GM23338 (cell line): ENCODE measurements at regions not wholly inside any gene's neighbourhood (a gene's known extent, or its start where the extent isn't known, plus 50 kb on each side); places are given as distances from the start of the nearest gene placed in this dataset.

ENCODE experiments used
- ATAC-seq: fragments of 200-7000 bp; cut with Tn5 transposase; 3 replicates; pipeline ENCODE4 v1.9.1; 2020
- DNase-seq: peaks from one replicate; pipeline ENCODE4 v3.0.0-alpha.2; 2015; ENCODE audit warnings: low spot score
- H2AFZ ChIP-seq: fragments of 200-600 bp; sonication (generic); 2 replicates; pipeline ENCODE4 v1.8.0; 2016; ENCODE audit warnings: antibody characterized with exemption, mild to moderate bottlenecking, moderate library complexity
- H3F3A ChIP-seq: fragments of 200-600 bp; sonication (generic); replicated peaks from 2 replicates; pipeline ENCODE4 v1.8.0; 2017; ENCODE audit warnings: antibody characterized with exemption, mixed run types, low read depth
- H3K27ac ChIP-seq: fragments of 200-600 bp; sonication (generic); 2 replicates; pipeline ENCODE4 v1.6.1; 2016; ENCODE audit warnings: low read depth
- H3K27me3 ChIP-seq: fragments of 200-600 bp; sonication (generic); 2 replicates; pipeline ENCODE4 v1.8.0; 2016; ENCODE audit warnings: mild to moderate bottlenecking, mixed run types, moderate library complexity; ENCODE audit not compliant: insufficient read depth
- H3K36me3 ChIP-seq: fragments of 200-600 bp; sonication (generic); 2 replicates; pipeline ENCODE4 v1.8.0; 2016; ENCODE audit warnings: mild to moderate bottlenecking; ENCODE audit not compliant: insufficient read depth
- H3K4me1 ChIP-seq: fragments of 200-600 bp; sonication (generic); 2 replicates; pipeline ENCODE4 v1.8.0; 2016; ENCODE audit warnings: mild to moderate bottlenecking, moderate library complexity; ENCODE audit not compliant: insufficient read depth
- H3K4me2 ChIP-seq: fragments of 200-600 bp; sonication (generic); 2 replicates; pipeline ENCODE4 v1.7.1; 2017; ENCODE audit warnings: mixed run types
- H3K4me3 ChIP-seq: fragments of 200-600 bp; sonication (generic); 2 replicates; pipeline ENCODE4 v1.6.1; 2016; ENCODE audit warnings: mixed run types
- H3K79me2 ChIP-seq: fragments of 200-600 bp; sonication (generic); replicated peaks from 2 replicates; pipeline ENCODE4 v1.8.0; 2017; ENCODE audit warnings: mild to moderate bottlenecking; ENCODE audit not compliant: insufficient read depth
- H3K9me2 ChIP-seq: fragments of 200-600 bp; sonication (generic); 2 replicates; pipeline ENCODE4 v1.8.0; 2017; ENCODE audit not compliant: insufficient read depth
- H4K20me1 ChIP-seq: fragments of 200-600 bp; sonication (generic); replicated peaks from 2 replicates; pipeline ENCODE4 v1.8.0; 2017; ENCODE audit warnings: mild to moderate bottlenecking; ENCODE audit not compliant: insufficient read depth
- H3K27ac Mint-ChIP-seq: 2 replicates; pipeline ENCODE4 v1.8.0; 2020; ENCODE audit warnings: inconsistent platforms, mild to moderate bottlenecking, moderate library complexity, mixed read lengths
- H3K27me3 Mint-ChIP-seq: 3 replicates; pipeline ENCODE4 v1.8.0; 2022; ENCODE audit warnings: low read depth, mild to moderate bottlenecking, moderate library complexity, mixed read lengths, inconsistent platforms; ENCODE audit not compliant: insufficient read depth, poor library complexity
- H3K36me3 Mint-ChIP-seq: 3 replicates; pipeline ENCODE4 v1.8.0; 2021; ENCODE audit warnings: low read depth, mild to moderate bottlenecking, inconsistent platforms, moderate library complexity, mixed read lengths
- H3K4me1 Mint-ChIP-seq: 3 replicates; pipeline ENCODE4 v1.8.0; 2020; ENCODE audit warnings: mild to moderate bottlenecking, inconsistent platforms, mixed read lengths
- H3K4me3 Mint-ChIP-seq: 3 replicates; pipeline ENCODE4 v1.8.0; 2021; ENCODE audit warnings: moderate library complexity, mild to moderate bottlenecking, inconsistent platforms, mixed read lengths
- H3K9me3 Mint-ChIP-seq: 3 replicates; pipeline ENCODE4 v1.8.0; 2020; ENCODE audit warnings: moderate library complexity, mild to moderate bottlenecking, inconsistent platforms, mixed read lengths
- CREB1 ChIP-seq: fragments of 250-450 bp; sonication (Bioruptor Pico); IDR thresholded peaks from 2 replicates; pipeline ENCODE4 v1.5.0; 2020; ENCODE audit warnings: low read depth, mild to moderate bottlenecking, moderate library complexity
- EZH2 ChIP-seq: fragments of 200-600 bp; sonication (generic); IDR thresholded peaks from one replicate; pipeline ENCODE4 v1.8.0; 2017; ENCODE audit warnings: antibody characterized with exemption, mild to moderate bottlenecking, low read depth; ENCODE audit not compliant: unreplicated experiment
- EZH2phosphoT487 ChIP-seq: fragments of 200-600 bp; sonication (generic); IDR thresholded peaks from one replicate; pipeline ENCODE4 v1.8.1; 2018; ENCODE audit warnings: antibody characterized with exemption; ENCODE audit not compliant: unreplicated experiment
- JUNB ChIP-seq: IDR thresholded peaks from one replicate; pipeline ENCODE4 v1.6.1; 2016; ENCODE audit warnings: antibody characterized with exemption; ENCODE audit not compliant: unreplicated experiment
- NANOG ChIP-seq: IDR thresholded peaks from 2 replicates; pipeline ENCODE4 v1.6.1; 2016; ENCODE audit warnings: antibody characterized with exemption, borderline replicate concordance
- POLR2AphosphoS5 ChIP-seq: IDR thresholded peaks from 2 replicates; pipeline ENCODE4 v1.6.1; 2016; ENCODE audit warnings: antibody characterized with exemption, low read depth
- STAT1 ChIP-seq: IDR thresholded peaks from one replicate; pipeline ENCODE4 v1.6.1; 2016; ENCODE audit warnings: antibody characterized with exemption; ENCODE audit not compliant: unreplicated experiment
- ZNF114 ChIP-seq: fragments of 250-450 bp; sonication (Bioruptor Pico); IDR thresholded peaks from 2 replicates; pipeline ENCODE4 v1.5.0; 2020; ENCODE audit warnings: mild to moderate bottlenecking, moderate library complexity
- ZNF331 ChIP-seq: fragments of 250-450 bp; sonication (Bioruptor Pico); IDR thresholded peaks from 2 replicates; pipeline ENCODE4 v1.5.0; 2020; ENCODE audit warnings: low read depth, mild to moderate bottlenecking, moderate library complexity
- TF ChIP-seq, protein P1 (sequence below): IDR thresholded peaks from one replicate; pipeline ENCODE4 v1.6.1; 2018; ENCODE audit warnings: antibody characterized with exemption; ENCODE audit not compliant: unreplicated experiment
- TF ChIP-seq, protein P2 (sequence below): fragments of 250-450 bp; sonication (Bioruptor Pico); IDR thresholded peaks from 2 replicates; pipeline ENCODE4 v1.5.0; 2020; ENCODE audit warnings: mild to moderate bottlenecking, moderate library complexity
- TF ChIP-seq, protein P3 (sequence below), 2 experiments: fragments of 200-600 bp in 1 of 2; sonication (generic) in 1 of 2; conservative IDR thresholded peaks; 2 replicates each; pipeline versions ENCODE4 v1.5.1 to v1.6.1; 2016 to 2017; ENCODE audit warnings: antibody characterized with exemption in 2 of 2, low read depth in 2 of 2, mild to moderate bottlenecking in 2 of 2, moderate library complexity in 1 of 2
- TF ChIP-seq, protein P4 (sequence below): IDR thresholded peaks from 2 replicates; pipeline ENCODE4 v1.6.1; 2016; ENCODE audit warnings: antibody characterized with exemption

DNA sequence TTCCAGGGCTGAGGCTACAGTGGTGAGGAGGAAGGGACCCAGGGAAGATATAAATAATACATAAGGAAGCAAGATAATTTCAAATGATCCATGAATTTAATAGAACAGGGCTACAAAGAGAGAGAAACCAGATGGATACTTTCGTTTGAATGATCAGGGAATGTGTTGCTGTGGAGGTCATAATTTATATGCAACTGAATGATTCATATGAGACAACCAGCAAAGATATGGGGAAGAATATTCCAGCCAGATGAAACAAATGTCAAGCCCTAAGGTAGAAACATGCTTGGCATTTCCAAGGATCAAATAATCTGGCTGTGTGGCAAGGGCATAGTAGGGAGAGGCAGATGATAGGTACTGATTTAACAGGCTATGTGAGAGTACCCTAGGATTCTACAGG lies 84.8 kb upstream of the ZC3H11B start:
- no peaks in the 10 kb centered on the region for H3K4me1 Mint-ChIP-seq
- DNase-seq (no peak), ATAC-seq (no peak)
- H3K4me3 Mint-ChIP-seq = no peak overlapping the region
- H3K27ac ChIP-seq = no peak overlapping the region
- H3K36me3 ChIP-seq = no peaks in the 10 kb centered on the region
- H2AFZ ChIP-seq = no peak overlapping the region
- TF ChIP-seq, protein P1, sequence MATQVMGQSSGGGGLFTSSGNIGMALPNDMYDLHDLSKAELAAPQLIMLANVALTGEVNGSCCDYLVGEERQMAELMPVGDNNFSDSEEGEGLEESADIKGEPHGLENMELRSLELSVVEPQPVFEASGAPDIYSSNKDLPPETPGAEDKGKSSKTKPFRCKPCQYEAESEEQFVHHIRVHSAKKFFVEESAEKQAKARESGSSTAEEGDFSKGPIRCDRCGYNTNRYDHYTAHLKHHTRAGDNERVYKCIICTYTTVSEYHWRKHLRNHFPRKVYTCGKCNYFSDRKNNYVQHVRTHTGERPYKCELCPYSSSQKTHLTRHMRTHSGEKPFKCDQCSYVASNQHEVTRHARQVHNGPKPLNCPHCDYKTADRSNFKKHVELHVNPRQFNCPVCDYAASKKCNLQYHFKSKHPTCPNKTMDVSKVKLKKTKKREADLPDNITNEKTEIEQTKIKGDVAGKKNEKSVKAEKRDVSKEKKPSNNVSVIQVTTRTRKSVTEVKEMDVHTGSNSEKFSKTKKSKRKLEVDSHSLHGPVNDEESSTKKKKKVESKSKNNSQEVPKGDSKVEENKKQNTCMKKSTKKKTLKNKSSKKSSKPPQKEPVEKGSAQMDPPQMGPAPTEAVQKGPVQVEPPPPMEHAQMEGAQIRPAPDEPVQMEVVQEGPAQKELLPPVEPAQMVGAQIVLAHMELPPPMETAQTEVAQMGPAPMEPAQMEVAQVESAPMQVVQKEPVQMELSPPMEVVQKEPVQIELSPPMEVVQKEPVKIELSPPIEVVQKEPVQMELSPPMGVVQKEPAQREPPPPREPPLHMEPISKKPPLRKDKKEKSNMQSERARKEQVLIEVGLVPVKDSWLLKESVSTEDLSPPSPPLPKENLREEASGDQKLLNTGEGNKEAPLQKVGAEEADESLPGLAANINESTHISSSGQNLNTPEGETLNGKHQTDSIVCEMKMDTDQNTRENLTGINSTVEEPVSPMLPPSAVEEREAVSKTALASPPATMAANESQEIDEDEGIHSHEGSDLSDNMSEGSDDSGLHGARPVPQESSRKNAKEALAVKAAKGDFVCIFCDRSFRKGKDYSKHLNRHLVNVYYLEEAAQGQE = no peak
- TF ChIP-seq JUNB (no peak), NANOG (no peak), EZH2phosphoT487 (no peak), ZNF331 (CRISPR knock-in tag) (no peak), STAT1 (no peak), POLR2AphosphoS5 (no peak), ZNF114 (CRISPR knock-in tag) (no peak), CREB1 (CRISPR knock-in tag) (no peak), EZH2 (no peak)
- TF ChIP-seq, protein P2, sequence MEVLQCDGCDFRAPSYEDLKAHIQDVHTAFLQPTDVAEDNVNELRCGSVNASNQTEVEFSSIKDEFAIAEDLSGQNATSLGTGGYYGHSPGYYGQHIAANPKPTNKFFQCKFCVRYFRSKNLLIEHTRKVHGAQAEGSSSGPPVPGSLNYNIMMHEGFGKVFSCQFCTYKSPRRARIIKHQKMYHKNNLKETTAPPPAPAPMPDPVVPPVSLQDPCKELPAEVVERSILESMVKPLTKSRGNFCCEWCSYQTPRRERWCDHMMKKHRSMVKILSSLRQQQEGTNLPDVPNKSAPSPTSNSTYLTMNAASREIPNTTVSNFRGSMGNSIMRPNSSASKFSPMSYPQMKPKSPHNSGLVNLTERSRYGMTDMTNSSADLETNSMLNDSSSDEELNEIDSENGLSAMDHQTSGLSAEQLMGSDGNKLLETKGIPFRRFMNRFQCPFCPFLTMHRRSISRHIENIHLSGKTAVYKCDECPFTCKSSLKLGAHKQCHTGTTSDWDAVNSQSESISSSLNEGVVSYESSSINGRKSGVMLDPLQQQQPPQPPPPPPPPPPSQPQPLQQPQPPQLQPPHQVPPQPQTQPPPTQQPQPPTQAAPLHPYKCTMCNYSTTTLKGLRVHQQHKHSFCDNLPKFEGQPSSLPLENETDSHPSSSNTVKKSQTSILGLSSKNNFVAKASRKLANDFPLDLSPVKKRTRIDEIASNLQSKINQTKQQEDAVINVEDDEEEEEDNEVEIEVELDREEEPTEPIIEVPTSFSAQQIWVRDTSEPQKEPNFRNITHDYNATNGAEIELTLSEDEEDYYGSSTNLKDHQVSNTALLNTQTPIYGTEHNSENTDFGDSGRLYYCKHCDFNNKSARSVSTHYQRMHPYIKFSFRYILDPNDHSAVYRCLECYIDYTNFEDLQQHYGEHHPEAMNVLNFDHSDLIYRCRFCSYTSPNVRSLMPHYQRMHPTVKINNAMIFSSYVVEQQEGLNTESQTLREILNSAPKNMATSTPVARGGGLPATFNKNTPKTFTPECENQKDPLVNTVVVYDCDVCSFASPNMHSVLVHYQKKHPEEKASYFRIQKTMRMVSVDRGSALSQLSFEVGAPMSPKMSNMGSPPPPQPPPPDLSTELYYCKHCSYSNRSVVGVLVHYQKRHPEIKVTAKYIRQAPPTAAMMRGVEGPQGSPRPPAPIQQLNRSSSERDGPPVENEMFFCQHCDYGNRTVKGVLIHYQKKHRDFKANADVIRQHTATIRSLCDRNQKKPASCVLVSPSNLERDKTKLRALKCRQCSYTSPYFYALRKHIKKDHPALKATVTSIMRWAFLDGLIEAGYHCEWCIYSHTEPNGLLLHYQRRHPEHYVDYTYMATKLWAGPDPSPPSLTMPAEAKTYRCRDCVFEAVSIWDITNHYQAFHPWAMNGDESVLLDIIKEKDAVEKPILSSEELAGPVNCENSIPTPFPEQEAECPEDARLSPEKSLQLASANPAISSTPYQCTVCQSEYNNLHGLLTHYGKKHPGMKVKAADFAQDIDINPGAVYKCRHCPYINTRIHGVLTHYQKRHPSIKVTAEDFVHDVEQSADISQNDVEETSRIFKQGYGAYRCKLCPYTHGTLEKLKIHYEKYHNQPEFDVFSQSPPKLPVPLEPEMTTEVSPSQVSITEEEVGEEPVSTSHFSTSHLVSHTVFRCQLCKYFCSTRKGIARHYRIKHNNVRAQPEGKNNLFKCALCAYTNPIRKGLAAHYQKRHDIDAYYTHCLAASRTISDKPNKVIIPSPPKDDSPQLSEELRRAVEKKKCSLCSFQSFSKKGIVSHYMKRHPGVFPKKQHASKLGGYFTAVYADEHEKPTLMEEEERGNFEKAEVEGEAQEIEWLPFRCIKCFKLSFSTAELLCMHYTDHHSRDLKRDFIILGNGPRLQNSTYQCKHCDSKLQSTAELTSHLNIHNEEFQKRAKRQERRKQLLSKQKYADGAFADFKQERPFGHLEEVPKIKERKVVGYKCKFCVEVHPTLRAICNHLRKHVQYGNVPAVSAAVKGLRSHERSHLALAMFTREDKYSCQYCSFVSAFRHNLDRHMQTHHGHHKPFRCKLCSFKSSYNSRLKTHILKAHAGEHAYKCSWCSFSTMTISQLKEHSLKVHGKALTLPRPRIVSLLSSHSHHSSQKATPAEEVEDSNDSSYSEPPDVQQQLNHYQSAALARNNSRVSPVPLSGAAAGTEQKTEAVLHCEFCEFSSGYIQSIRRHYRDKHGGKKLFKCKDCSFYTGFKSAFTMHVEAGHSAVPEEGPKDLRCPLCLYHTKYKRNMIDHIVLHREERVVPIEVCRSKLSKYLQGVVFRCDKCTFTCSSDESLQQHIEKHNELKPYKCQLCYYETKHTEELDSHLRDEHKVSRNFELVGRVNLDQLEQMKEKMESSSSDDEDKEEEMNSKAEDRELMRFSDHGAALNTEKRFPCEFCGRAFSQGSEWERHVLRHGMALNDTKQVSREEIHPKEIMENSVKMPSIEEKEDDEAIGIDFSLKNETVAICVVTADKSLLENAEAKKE (CRISPR knock-in tag) = no peak
- TF ChIP-seq, protein P3, sequence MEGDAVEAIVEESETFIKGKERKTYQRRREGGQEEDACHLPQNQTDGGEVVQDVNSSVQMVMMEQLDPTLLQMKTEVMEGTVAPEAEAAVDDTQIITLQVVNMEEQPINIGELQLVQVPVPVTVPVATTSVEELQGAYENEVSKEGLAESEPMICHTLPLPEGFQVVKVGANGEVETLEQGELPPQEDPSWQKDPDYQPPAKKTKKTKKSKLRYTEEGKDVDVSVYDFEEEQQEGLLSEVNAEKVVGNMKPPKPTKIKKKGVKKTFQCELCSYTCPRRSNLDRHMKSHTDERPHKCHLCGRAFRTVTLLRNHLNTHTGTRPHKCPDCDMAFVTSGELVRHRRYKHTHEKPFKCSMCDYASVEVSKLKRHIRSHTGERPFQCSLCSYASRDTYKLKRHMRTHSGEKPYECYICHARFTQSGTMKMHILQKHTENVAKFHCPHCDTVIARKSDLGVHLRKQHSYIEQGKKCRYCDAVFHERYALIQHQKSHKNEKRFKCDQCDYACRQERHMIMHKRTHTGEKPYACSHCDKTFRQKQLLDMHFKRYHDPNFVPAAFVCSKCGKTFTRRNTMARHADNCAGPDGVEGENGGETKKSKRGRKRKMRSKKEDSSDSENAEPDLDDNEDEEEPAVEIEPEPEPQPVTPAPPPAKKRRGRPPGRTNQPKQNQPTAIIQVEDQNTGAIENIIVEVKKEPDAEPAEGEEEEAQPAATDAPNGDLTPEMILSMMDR (conservative IDR thresholded peaks at IDR 0.05; ENCODE audit: low read depth in 2 of 2) = no peak
- TF ChIP-seq, protein P4, sequence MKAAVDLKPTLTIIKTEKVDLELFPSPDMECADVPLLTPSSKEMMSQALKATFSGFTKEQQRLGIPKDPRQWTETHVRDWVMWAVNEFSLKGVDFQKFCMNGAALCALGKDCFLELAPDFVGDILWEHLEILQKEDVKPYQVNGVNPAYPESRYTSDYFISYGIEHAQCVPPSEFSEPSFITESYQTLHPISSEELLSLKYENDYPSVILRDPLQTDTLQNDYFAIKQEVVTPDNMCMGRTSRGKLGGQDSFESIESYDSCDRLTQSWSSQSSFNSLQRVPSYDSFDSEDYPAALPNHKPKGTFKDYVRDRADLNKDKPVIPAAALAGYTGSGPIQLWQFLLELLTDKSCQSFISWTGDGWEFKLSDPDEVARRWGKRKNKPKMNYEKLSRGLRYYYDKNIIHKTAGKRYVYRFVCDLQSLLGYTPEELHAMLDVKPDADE = no peak
- H3K9me2 ChIP-seq = 0 out of 2 replicates have a peak, but pooled peaks cover 4% of the 10 kb centered on the region
- H3K4me2 ChIP-seq = no peak overlapping the region
- H3K4me1 ChIP-seq = no peaks in the 10 kb centered on the region
- peaks cover 6% of the 10 kb centered on the region for H3K27me3 Mint-ChIP-seq
- no peaks in the 10 kb centered on the region for H4K20me1 ChIP-seq
- no peaks in the 10 kb centered on the region for H3K27me3 ChIP-seq
- H3K36me3 Mint-ChIP-seq = no peaks in the 10 kb centered on the region
- H3K9me3 Mint-ChIP-seq = no peaks in the 10 kb centered on the region
- H3K79me2 ChIP-seq = no peaks in the 10 kb centered on the region
- no peak overlapping the region for H3K4me3 ChIP-seq
- H3K27ac Mint-ChIP-seq = no peak overlapping the region
- no peaks in the 10 kb centered on the region for H3F3A ChIP-seq
